CD14-positive monocyte (primary cell): ENCODE measurements at regions not wholly inside any gene's neighbourhood (a gene's known extent, or its start where the extent isn't known, plus 50 kb on each side); places are given as distances from the start of the nearest gene placed in this dataset.

Experiments
- DNase-seq, 3 donors: peaks; one replicate each; pipeline ENCODE4 v3.0.0-alpha.2; 2011 to 2022
- H2AFZ ChIP-seq: 2 replicates; pipeline ENCODE4 v1.6.0; 2012; ENCODE audit warnings: mild to moderate bottlenecking, low read depth, low read length, inconsistent platforms; ENCODE audit not compliant: insufficient read depth, poor library complexity, severe bottlenecking
- H3K27ac ChIP-seq, 2 donors: 1 replicate in 1 of 2; 2 replicates in 1 of 2; pipeline ENCODE4 v1.5.1; 2012 to 2013; ENCODE audit warnings: low read length in 2 of 2, control low read depth in 1 of 2, inconsistent platforms in 1 of 2, low read depth in 1 of 2, mild to moderate bottlenecking in 1 of 2
- H3K27me3 ChIP-seq, 2 donors: one replicate each; pipeline versions ENCODE4 v1.6.0 to v1.6.1; 2011 to 2013; ENCODE audit warnings: low read length in 2 of 2; ENCODE audit not compliant: control insufficient read depth in 2 of 2, insufficient read depth in 2 of 2
- H3K36me3 ChIP-seq, 2 donors: replicated peaks in 1 of 2; 1 replicate in 1 of 2; 2 replicates in 1 of 2; pipeline versions ENCODE4 v1.5.1 to v1.6.1; 2012 to 2013; ENCODE audit warnings: low read length in 2 of 2, control low read depth in 1 of 2, inconsistent platforms in 1 of 2, mild to moderate bottlenecking in 1 of 2; ENCODE audit not compliant: insufficient read depth in 2 of 2, control insufficient read depth in 1 of 2
- H3K4me1 ChIP-seq, 2 donors: 1 replicate in 1 of 2; 2 replicates in 1 of 2; pipeline versions ENCODE4 v1.5.1 to v1.6.1; 2012 to 2013; ENCODE audit warnings: low read length in 2 of 2, control low read depth in 1 of 2, inconsistent platforms in 1 of 2, mild to moderate bottlenecking in 1 of 2, moderate library complexity in 1 of 2; ENCODE audit not compliant: insufficient read depth in 2 of 2, control insufficient read depth in 1 of 2
- H3K4me2 ChIP-seq: replicated peaks from 2 replicates; pipeline ENCODE3; 2012; ENCODE audit warnings: low read length, moderate library complexity, mild to moderate bottlenecking; ENCODE audit not compliant: poor library complexity, severe bottlenecking; ENCODE audit errors: extremely low read depth
- H3K4me3 ChIP-seq, 3 experiments: fragments of 200-600 bp in 1 of 3; sonication (generic) in 1 of 3; replicated peaks in 1 of 3; 1 replicate in 2 of 3; 2 replicates in 1 of 3; pipeline ENCODE4 v1.5.1; 2011 to 2013; ENCODE audit warnings: low read length in 3 of 3, mild to moderate bottlenecking in 3 of 3, control low read depth in 2 of 3, low read depth in 2 of 3, inconsistent platforms in 1 of 3, moderate library complexity in 1 of 3
- H3K79me2 ChIP-seq: 2 replicates; pipeline ENCODE4 v1.6.0; 2012; ENCODE audit warnings: mild to moderate bottlenecking, control low read depth, inconsistent platforms, low read length, moderate library complexity; ENCODE audit not compliant: insufficient read depth
- H3K9ac ChIP-seq: 2 replicates; pipeline ENCODE4 v1.6.0; 2017; ENCODE audit warnings: low read length, mild to moderate bottlenecking; ENCODE audit not compliant: insufficient read depth, poor library complexity, severe bottlenecking
- H3K9me3 ChIP-seq, 2 donors: replicated peaks in 1 of 2; 1 replicate in 1 of 2; 2 replicates in 1 of 2; pipeline versions ENCODE4 v1.5.1 to v1.6.1; 2012 to 2013; ENCODE audit warnings: low read length in 2 of 2, control low read depth in 1 of 2; ENCODE audit not compliant: control insufficient read depth in 1 of 2, insufficient read depth in 1 of 2
- H4K20me1 ChIP-seq: 2 replicates; pipeline ENCODE4 v1.6.0; 2012; ENCODE audit warnings: mild to moderate bottlenecking, low read length, control low read depth, moderate library complexity; ENCODE audit not compliant: insufficient read depth
- H3K27ac Mint-ChIP-seq, 7 donors: one replicate each; pipeline ENCODE4 v1.8.0; 2020; ENCODE audit warnings: mild to moderate bottlenecking in 7 of 7, mixed read lengths in 7 of 7, moderate library complexity in 6 of 7, inconsistent platforms in 2 of 7
- H3K27me3 Mint-ChIP-seq, 3 donors: one replicate each; pipeline ENCODE4 v1.8.0; 2021 to 2022; ENCODE audit warnings: low read depth in 3 of 3, mild to moderate bottlenecking in 3 of 3, mixed read lengths in 3 of 3, moderate library complexity in 3 of 3, inconsistent platforms in 1 of 3
- H3K36me3 Mint-ChIP-seq, 2 donors: one replicate each; pipeline ENCODE4 v1.8.0; 2020; ENCODE audit warnings: mixed read lengths in 2 of 2, inconsistent platforms in 1 of 2, mild to moderate bottlenecking in 1 of 2
- H3K4me1 Mint-ChIP-seq: one replicate; pipeline ENCODE4 v1.8.0; 2020; ENCODE audit warnings: mild to moderate bottlenecking, mixed read lengths
- H3K4me3 Mint-ChIP-seq, 2 donors: one replicate each; pipeline ENCODE4 v1.8.0; 2020; ENCODE audit warnings: mild to moderate bottlenecking in 2 of 2, mixed read lengths in 2 of 2, moderate library complexity in 1 of 2
- H3K9me3 Mint-ChIP-seq, 7 donors: one replicate each; pipeline ENCODE4 v1.8.0; 2020 to 2022; ENCODE audit warnings: mixed read lengths in 7 of 7, mild to moderate bottlenecking in 6 of 7, moderate library complexity in 6 of 7, inconsistent platforms in 2 of 7
- CTCF ChIP-seq: fragments of 200-600 bp; IDR thresholded peaks from one replicate; pipeline ENCODE4 v1.8.0; 2022; ENCODE audit warnings: antibody characterized with exemption, mild to moderate bottlenecking
- WGBS: methylation state at CpG from one replicate; pipeline ENCODE4 v1.1.5; 2013; ENCODE audit warnings: missing lambda C conversion rate; ENCODE audit not compliant: insufficient coverage; 5-methylcytosine and 5-hydroxymethylcytosine counted together
- intact Hi-C, 2 donors: fragments of 100-400 bp; cut with micrococcal nuclease; formaldehyde crosslinking; loops; one replicate each; pipeline versions ENCODE4 v1.15.0 to v1.15.1; 2023

GRCh38 chr1:58996341-58997059 lies 212.7 kb upstream of the JUN start:
- no peak for TF ChIP-seq CTCF
- no peaks in the 10 kb centered on the region for H3K9me3 ChIP-seq
- no peaks in the 10 kb centered on the region for H3K79me2 ChIP-seq
- no CpG with 5 or more reads among the region's 2 CpGs for WGBS
- no peaks in the 10 kb centered on the region for H3K36me3 ChIP-seq
- H3K4me3 ChIP-seq: no peak overlapping the region
- H3K4me2 ChIP-seq: no peak overlapping the region
- H3K4me1 Mint-ChIP-seq: peaks cover 5% of the 10 kb centered on the region
- no peak overlapping the region for H2AFZ ChIP-seq
- intact Hi-C loops: no loop called here
- peaks cover 0 to 3% (median 0%) of the 10 kb centered on the region in 7 donors for H3K9me3 Mint-ChIP-seq
- H4K20me1 ChIP-seq: no peaks in the 10 kb centered on the region
- no peak for DNase-seq
- H3K9ac ChIP-seq: no peak overlapping the region
- peaks cover 0 to 5% (median 2%) of the 10 kb centered on the region in 3 donors for H3K27me3 Mint-ChIP-seq
- no peak overlapping the region for H3K4me3 Mint-ChIP-seq
- no peak overlapping the region for H3K27ac ChIP-seq
- no peak overlapping the region for H3K27ac Mint-ChIP-seq
- no peaks in the 10 kb centered on the region for H3K4me1 ChIP-seq
- H3K27me3 ChIP-seq: no peaks in the 10 kb centered on the region
- H3K36me3 Mint-ChIP-seq: no peaks in the 10 kb centered on the region

- Mint-ChIP-seq H3K9me3 (peaks cover 0 to 3% (median 0%) of the 10 kb centered on the region in 7 donors), H3K4me1 (peaks cover 5% of the 10 kb centered on the region), H3K36me3 (no peaks in the 10 kb centered on the region), H3K27ac (no peak overlapping the region), H3K27me3 (peaks cover 0 to 5% (median 2%) of the 10 kb centered on the region in 3 donors), H3K4me3 (no peak overlapping the region)
- H3K4me2 ChIP-seq: no peak overlapping the region
- no peaks in the 10 kb centered on the region for H4K20me1 ChIP-seq
- DNase-seq: no peak
- H3K79me2 ChIP-seq: no peaks in the 10 kb centered on the region
- H3K27ac ChIP-seq: no peak overlapping the region
- H3K9ac ChIP-seq: no peak overlapping the region
- no peaks in the 10 kb centered on the region for H3K27me3 ChIP-seq
- intact Hi-C loops: no loop called here
- TF ChIP-seq CTCF: no peak
- no peak overlapping the region for H3K4me3 ChIP-seq
- no peaks in the 10 kb centered on the region for H3K36me3 ChIP-seq
- no peaks in the 10 kb centered on the region for H3K4me1 ChIP-seq
- 100% methylated on average over 1 of the region's 1 CpG for WGBS
- H2AFZ ChIP-seq: no peak overlapping the region
- no peaks in the 10 kb centered on the region for H3K9me3 ChIP-seq
These were observed 213.2 kb upstream of the JUN start for GRCh38 chr1:58997060-58997411.
